A673 (cell line): ENCODE measurements at regions not wholly inside any gene's neighbourhood (a gene's known extent, or its start where the extent isn't known, plus 50 kb on each side); places are given as distances from the start of the nearest gene placed in this dataset.

ENCODE experiments used
- BruUV-seq: library from RNA; stranded (reverse); fragments of 400-500 nt; replicated peaks from 2 replicates; lab custom pipeline; 2021; lab: Mats Ljungman, UMichigan
- CTCF ChIA-PET: fragments of 300-600 bp; sonication (Branson Sonifier 250); formaldehyde crosslinking; loops from one replicate; lab custom pipeline; 2022; ENCODE audit warnings: antibody characterized with exemption; lab: Charles Lee
- POLR2A ChIA-PET: fragments of 300-600 bp; sonication (Branson Sonifier 250); formaldehyde crosslinking; loops from one replicate; lab custom pipeline; 2022; ENCODE audit warnings: antibody characterized with exemption; ENCODE audit not compliant: low non-redundant PET; lab: Charles Lee
- DNase-seq: peaks from one replicate; pipeline ENCODE4 v3.0.0-alpha.2; 2015; ENCODE audit warnings: low spot score
- H3K27ac ChIP-seq: fragments of 200-600 bp; sonication (generic); 2 replicates; pipeline ENCODE4 v1.5.1; 2016; ENCODE audit warnings: mixed run types, low read depth, mild to moderate bottlenecking, mixed read lengths, antibody characterized with exemption, low read length; ENCODE audit not compliant: poor library complexity, severe bottlenecking
- H3K27me3 ChIP-seq: fragments of 200-600 bp; sonication (generic); replicated peaks from 2 replicates; pipeline ENCODE4 v1.6.1; 2017; ENCODE audit warnings: mixed run types, low read depth, mild to moderate bottlenecking, mixed read lengths, antibody characterized with exemption, low read length; ENCODE audit not compliant: insufficient read depth, poor library complexity
- H3K36me3 ChIP-seq: fragments of 200-600 bp; sonication (generic); 2 replicates; pipeline ENCODE4 v1.6.1; 2016; ENCODE audit warnings: mixed run types, mild to moderate bottlenecking, mixed read lengths, antibody characterized with exemption, low read length; ENCODE audit not compliant: insufficient read depth, poor library complexity, severe bottlenecking
- H3K4me1 ChIP-seq: fragments of 200-600 bp; sonication (generic); 2 replicates; pipeline ENCODE4 v1.6.1; 2017; ENCODE audit warnings: mixed run types, mild to moderate bottlenecking, mixed read lengths, antibody characterized with exemption, low read length; ENCODE audit not compliant: insufficient read depth, poor library complexity, severe bottlenecking
- H3K4me3 ChIP-seq: fragments of 200-600 bp; sonication (generic); 2 replicates; pipeline ENCODE4 v1.5.1; 2016; ENCODE audit warnings: low read depth, mixed run types, mild to moderate bottlenecking, mixed read lengths, low read length; ENCODE audit not compliant: poor library complexity, severe bottlenecking
- H3K9me3 ChIP-seq: fragments of 200-600 bp; sonication (generic); 2 replicates; pipeline ENCODE4 v1.6.1; 2016; ENCODE audit warnings: mixed run types, low read depth, mild to moderate bottlenecking, mixed read lengths, antibody characterized with exemption, low read length; ENCODE audit not compliant: poor library complexity, severe bottlenecking
- EZH2 ChIP-seq: fragments of 200-600 bp; sonication (generic); IDR thresholded peaks from 2 replicates; pipeline ENCODE4 v1.6.1; 2017; ENCODE audit warnings: borderline replicate concordance, low read depth, mild to moderate bottlenecking, mixed read lengths, antibody characterized with exemption, low read length; ENCODE audit not compliant: poor library complexity, severe bottlenecking
- intact Hi-C: fragments of 100-400 bp; cut with micrococcal nuclease; formaldehyde crosslinking; loops from one replicate; pipeline ENCODE4 v1.10.0; 2022; ENCODE audit not compliant: unreplicated experiment
- TF ChIP-seq, protein P1 (sequence below): fragments of 300-800, 200-600 bp; sonication (generic); conservative IDR thresholded peaks from 2 replicates; pipeline ENCODE4 v1.5.1; 2017; ENCODE audit warnings: low read depth, mild to moderate bottlenecking, antibody characterized with exemption, low read length, moderate library complexity, mixed read lengths

GRCh38 chr3:78398401-78398800, 1358.5 kb downstream of the ROBO2 start:
- no TSS peak for BruUV-seq

DNA sequence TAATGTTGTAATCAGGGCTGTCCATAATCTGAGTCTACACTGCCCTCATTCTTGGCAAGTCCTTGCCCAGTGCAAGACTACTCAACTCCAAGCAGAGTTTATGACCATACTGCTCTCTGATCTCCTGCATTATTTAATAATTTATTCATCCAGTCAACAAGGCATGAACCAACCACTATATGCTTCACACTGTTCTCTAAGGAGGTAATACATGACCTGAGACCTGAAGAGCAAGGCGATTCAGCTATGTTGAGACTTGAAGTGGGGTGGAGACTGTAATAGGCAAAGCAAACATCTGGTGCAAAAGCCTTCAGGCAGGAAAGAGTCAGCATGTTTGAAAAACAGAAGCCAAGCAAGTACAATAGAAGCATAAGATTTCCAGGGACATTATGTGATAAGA, 1362.8 kb downstream of the ROBO2 start:
- POLR2A ChIA-PET, result no interaction called here
- BruUV-seq, result no TSS peak
- Histone ChIP-seq H3K4me3 (no peak overlapping the region), H3K27me3 (no peaks in the 10 kb centered on the region), H3K27ac (no peak overlapping the region), H3K9me3 (no peaks in the 10 kb centered on the region), H3K36me3 (no peaks in the 10 kb centered on the region), H3K4me1 (peaks cover 10% of the 10 kb centered on the region)
- no peak for DNase-seq
- intact Hi-C loops, result no loop called here
- TF ChIP-seq, protein P1, sequence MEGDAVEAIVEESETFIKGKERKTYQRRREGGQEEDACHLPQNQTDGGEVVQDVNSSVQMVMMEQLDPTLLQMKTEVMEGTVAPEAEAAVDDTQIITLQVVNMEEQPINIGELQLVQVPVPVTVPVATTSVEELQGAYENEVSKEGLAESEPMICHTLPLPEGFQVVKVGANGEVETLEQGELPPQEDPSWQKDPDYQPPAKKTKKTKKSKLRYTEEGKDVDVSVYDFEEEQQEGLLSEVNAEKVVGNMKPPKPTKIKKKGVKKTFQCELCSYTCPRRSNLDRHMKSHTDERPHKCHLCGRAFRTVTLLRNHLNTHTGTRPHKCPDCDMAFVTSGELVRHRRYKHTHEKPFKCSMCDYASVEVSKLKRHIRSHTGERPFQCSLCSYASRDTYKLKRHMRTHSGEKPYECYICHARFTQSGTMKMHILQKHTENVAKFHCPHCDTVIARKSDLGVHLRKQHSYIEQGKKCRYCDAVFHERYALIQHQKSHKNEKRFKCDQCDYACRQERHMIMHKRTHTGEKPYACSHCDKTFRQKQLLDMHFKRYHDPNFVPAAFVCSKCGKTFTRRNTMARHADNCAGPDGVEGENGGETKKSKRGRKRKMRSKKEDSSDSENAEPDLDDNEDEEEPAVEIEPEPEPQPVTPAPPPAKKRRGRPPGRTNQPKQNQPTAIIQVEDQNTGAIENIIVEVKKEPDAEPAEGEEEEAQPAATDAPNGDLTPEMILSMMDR, result no peak
- TF ChIP-seq EZH2, result no peak
- CTCF ChIA-PET, result no interaction called here

More at GRCh38 chr3:78398401-78398800, 1358.5 kb downstream of the ROBO2 start:
- CTCF ChIA-PET, result no interaction called here
- H3K9me3 ChIP-seq, result no peaks in the 10 kb centered on the region
- no peaks in the 10 kb centered on the region for H3K36me3 ChIP-seq
- H3K27me3 ChIP-seq, result no peaks in the 10 kb centered on the region
- no peak overlapping the region for H3K4me3 ChIP-seq
- peaks cover 10% of the 10 kb centered on the region for H3K4me1 ChIP-seq
- H3K27ac ChIP-seq, result no peak overlapping the region
- intact Hi-C loops, result no loop called here
- DNase-seq, result no peak
- POLR2A ChIA-PET, result no interaction called here
- no peak for TF ChIP-seq EZH2
- TF ChIP-seq, protein P1, result no peak

- BruUV-seq, result no TSS peak
- Histone ChIP-seq H3K4me3 (no peak overlapping the region), H3K27me3 (no peaks in the 10 kb centered on the region), H3K9me3 (no peaks in the 10 kb centered on the region), H3K4me1 (peaks cover 4% of the 10 kb centered on the region), H3K27ac (no peak overlapping the region), H3K36me3 (no peaks in the 10 kb centered on the region)
- ChIA-PET POLR2A (no interaction called here), CTCF (no interaction called here)
- intact Hi-C loops, result no loop called here
- no peak for DNase-seq
- TF ChIP-seq, protein P1, result no peak
- no peak for TF ChIP-seq EZH2
These were observed 1362.1 kb downstream of the ROBO1 start for GRCh38 chr3:78405745-78406144.
